Bronchial epithelial cell (primary cell): ENCODE measurements at regions not wholly inside any gene's neighbourhood (a gene's known extent, or its start where the extent isn't known, plus 50 kb on each side); places are given as distances from the start of the nearest gene placed in this dataset.

ENCODE experiments used
- DNase-seq: peaks from one replicate; pipeline ENCODE4 v3.0.0-alpha.2; 2010; ENCODE audit warnings: low read depth
- FAIRE-seq: peaks from 2 replicates; lab custom pipeline; 2011; peaks lifted over from hg19 to GRCh38; lab: Jason Lieb, UNC
- H3K27me3 ChIP-seq: 2 replicates; pipeline ENCODE4 v1.5.1; 2011; ENCODE audit warnings: low read length; ENCODE audit not compliant: control insufficient read depth, insufficient read depth
- H3K36me3 ChIP-seq: 2 replicates; pipeline ENCODE4 v1.5.1; 2011; ENCODE audit warnings: low read length; ENCODE audit not compliant: control insufficient read depth, insufficient read depth
- H3K4me3 ChIP-seq: 2 replicates; pipeline ENCODE4 v1.5.1; 2011; ENCODE audit warnings: mild to moderate bottlenecking, low read depth, low read length, control low read depth
- CTCF ChIP-seq: IDR thresholded peaks from 2 replicates; pipeline ENCODE4 v1.5.1; 2011; ENCODE audit warnings: mild to moderate bottlenecking, moderate library complexity, low read length, control low read depth, inconsistent platforms; ENCODE audit not compliant: insufficient read depth, severe bottlenecking

DNA sequence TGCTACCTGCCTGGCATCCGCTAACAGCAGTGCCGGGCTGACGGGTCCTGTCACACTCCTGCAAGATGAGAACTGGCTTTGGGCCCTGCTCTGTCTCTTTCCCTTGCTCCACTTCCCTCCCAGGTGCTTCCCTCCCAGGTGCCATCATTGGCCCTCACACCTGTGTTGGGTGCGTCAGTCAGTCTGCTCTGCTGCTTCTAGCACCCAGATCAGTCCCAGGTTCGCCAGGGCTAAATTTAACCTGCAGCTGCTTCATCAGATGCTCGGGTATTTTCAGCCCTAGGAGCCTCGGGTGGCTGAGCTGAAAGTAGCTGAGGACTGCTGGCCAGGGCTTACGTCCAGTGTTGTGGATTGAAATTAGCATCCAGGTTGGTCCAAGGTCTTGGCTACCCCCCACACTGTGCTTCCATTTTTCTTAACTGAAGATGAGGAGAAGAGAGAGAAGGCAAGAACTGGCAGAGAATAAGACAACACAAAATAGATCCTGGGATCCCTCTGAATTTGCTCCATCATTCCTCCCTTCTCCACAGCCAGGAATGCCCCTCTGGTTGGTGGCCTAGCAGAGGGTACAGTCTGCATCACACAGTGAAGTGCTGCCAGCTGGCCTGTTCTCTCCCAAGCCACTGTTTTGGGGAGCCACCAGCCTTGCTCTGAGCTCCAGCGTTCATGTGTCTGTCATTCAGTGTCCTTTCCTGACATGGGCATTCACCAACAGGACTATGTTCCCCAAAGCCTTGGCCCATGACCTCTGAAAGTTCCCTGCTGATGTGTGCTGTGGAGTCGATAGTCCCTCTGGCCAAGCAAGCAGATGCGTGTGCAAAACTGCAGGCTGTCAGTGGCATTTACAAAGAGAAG, 65.9 kb upstream of the SYPL1 start:
- no peaks in the 10 kb centered on the region for H3K36me3 ChIP-seq
- DNase-seq = no peak
- FAIRE-seq = no peak
- TF ChIP-seq CTCF = no peak
- H3K4me3 ChIP-seq = no peak overlapping the region
- no peaks in the 10 kb centered on the region for H3K27me3 ChIP-seq

DNA sequence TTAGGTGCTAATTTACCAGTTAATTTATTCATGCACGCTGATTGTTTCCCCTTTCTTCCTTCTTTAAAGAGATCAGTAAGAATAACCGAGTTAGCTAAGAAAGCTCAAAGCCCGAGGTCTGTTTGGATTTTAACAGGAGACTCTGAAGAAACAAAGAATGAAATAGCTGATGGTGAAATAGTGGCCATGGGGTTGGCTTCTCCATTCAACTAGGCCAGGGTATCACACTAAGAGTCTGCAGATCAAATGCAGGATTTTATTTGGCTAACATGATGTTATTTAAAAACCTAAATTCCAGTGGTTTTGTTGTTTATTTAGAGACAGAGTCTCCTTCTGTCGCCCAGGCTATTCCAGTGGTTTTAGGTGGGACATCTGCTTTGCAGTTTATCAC, 65.2 kb upstream of the SYPL1 start:
- no peak for FAIRE-seq

DNA sequence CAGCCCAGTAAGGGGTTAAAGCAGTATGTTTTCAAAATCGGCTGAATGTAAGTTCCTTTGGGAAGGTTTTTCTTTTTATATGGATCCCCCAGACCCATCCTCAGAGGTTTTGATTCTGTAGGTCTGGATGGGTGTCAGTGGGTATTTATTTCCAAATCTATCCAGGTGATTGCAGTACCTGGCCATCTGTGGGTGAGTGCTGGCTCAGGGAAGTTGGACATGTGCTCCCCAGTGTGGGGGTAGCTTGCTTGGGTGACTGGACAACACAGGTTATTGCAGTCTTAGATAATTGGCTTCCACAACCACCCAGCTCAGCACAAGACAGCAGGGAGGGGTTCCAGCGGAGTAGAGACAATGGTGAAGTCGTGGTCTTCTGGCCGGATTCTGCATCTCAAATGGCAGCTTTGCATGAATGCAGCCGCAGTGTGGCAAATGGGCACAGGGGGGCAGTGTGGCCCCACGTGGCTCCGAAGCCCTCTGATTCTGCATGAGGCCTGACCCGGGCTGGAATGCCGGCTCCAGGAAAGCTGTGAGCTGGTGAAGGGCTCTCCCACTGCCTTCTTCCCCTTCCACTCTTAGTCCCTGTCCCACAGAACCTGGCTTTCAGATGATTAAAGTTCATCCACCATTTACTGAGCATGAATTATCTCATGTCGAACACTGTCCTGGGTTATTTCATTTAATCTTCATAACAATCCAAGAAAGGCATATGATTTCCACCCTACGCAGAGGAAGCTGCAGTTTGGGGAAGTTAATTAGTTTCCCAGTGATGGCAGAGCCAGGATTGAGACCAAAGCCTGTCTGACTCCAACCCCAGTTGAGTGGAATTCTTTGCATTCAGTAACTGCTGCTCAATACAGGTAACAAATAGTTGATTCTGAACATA, 64.5 kb upstream of the SYPL1 start:
- TF ChIP-seq CTCF = peak; percentile 99
- H3K27me3 ChIP-seq = no peaks in the 10 kb centered on the region
- DNase-seq = peak; percentile 53
- no peaks in the 10 kb centered on the region for H3K36me3 ChIP-seq
- FAIRE-seq = no peak
- H3K4me3 ChIP-seq = no peak overlapping the region

More for the DNA sequence above, 65.2 kb upstream of the SYPL1 start:
- Histone ChIP-seq H3K27me3 (no peaks in the 10 kb centered on the region), H3K4me3 (no peak overlapping the region), H3K36me3 (no peaks in the 10 kb centered on the region)
- no peak for DNase-seq
- TF ChIP-seq CTCF = no peak

DNA sequence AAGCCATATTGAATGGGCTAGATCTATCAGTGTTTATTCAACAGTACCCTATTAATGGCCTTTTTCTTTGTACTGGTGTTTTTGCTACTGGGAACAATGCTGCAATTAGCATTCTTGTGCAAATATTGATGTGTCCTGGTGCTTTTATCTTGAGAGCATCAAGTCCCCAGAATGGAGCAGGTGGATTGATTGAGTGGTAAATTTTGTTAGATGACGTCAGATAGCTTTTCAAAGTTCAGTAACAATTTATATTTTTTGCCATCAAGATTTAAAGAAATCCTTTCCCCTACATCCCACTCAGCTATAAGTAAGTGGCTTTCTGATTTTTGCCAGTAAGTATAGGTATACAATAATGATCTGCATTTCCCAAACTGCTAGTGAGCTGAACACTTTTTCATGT, 63.4 kb upstream of the SYPL1 start:
- no peak for TF ChIP-seq CTCF
- no peak overlapping the region for H3K4me3 ChIP-seq
- FAIRE-seq = no peak
- DNase-seq = no peak
- no peaks in the 10 kb centered on the region for H3K27me3 ChIP-seq
- H3K36me3 ChIP-seq = no peaks in the 10 kb centered on the region

- TF ChIP-seq CTCF = no peak
- FAIRE-seq (no peak), DNase-seq (no peak)
Observed at GRCh38 chr7:106170651-106171050, 58.5 kb upstream of the SYPL1 start.

More at GRCh38 chr7:106170651-106171050, 58.5 kb upstream of the SYPL1 start:
- H3K36me3 ChIP-seq = no peaks in the 10 kb centered on the region
- no peaks in the 10 kb centered on the region for H3K27me3 ChIP-seq
- no peak overlapping the region for H3K4me3 ChIP-seq
